ENCODE measurements at regions not wholly inside any gene's neighbourhood (a gene's known extent, or its start where the extent isn't known, plus 50 kb on each side); places are given as distances from the start of the nearest gene placed in this dataset.
"Not testable (repeated sequence)": the region's sequence is repeated elsewhere in the genome, so short reads cannot be mapped to it uniquely, and the experiment has no call there.

DNA sequence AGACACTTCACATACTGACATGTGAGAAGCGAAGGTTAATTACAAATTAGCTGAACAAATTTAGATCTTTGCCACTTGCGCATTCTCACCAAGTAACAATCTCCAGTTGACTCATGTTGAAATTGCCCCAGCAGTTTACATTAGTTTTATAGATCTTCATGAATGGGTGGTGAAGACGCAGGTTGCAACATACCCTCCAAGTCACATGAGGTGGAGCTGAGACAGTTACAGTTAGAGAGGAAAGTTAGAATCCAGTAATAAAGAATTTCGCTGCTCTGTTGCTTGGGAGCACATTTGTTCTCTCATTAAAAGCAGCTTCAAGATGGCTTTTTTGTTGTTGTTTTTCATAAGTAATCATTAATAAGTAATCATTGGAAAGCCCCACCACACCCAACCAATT, 119.7 kb downstream of the LAT start:
- H3K9ac ChIP-seq (ENCODE audit: insufficient read depth in 1 of 2, low read depth in 2 of 2, low read length in 2 of 2); H3K4me3 ChIP-seq; FAIRE-seq; BruUV-seq (replicated peaks); intact Hi-C loops (cut with micrococcal nuclease); POLR2A ChIA-PET; ATAC-seq; H3K9me3 ChIP-seq (replicated peaks; ENCODE audit: control insufficient read depth, insufficient read depth, low read depth, low read length); H3K79me2 ChIP-seq (ENCODE audit: control insufficient read depth, insufficient read depth, low read length); H2AFZ ChIP-seq (ENCODE audit: low read depth, low read length); DNase-seq (ENCODE audit: extremely low read depth in 1 of 4, low spot score in 3 of 4); CTCF ChIA-PET (ENCODE audit: low intra/inter-chr PET ratio); H3K36me3 ChIP-seq (ENCODE audit: control insufficient read depth, insufficient read depth, low read length); in situ Hi-C loops (cut with MboI); H4K20me1 ChIP-seq (replicated peaks; ENCODE audit: control insufficient read depth, insufficient read depth, low read length); H3K9me1 ChIP-seq (ENCODE audit: control insufficient read depth, insufficient read depth, low read length); H3K4me2 ChIP-seq (ENCODE audit: insufficient read depth, low read length); H3K27ac ChIP-seq (ENCODE audit: extremely low read depth, low read depth, low read length); H3K4me1 ChIP-seq (replicated peaks in 1 of 2; ENCODE audit: control insufficient read depth in 2 of 2, insufficient read depth in 2 of 2, low read length in 2 of 2): not testable (repeated sequence)
- peaks cover 5 to 14% of the 10 kb centered on the region in 2 experiments; a peak in 4 of 5 replicates for H3K27me3 ChIP-seq (ENCODE audit: control insufficient read depth in 2 of 2, insufficient read depth in 2 of 2, low read length in 2 of 2)
- WGBS (ENCODE audit: insufficient coverage, low coverage, missing lambda C conversion rate): 0% methylated on average over 2 of the region's 4 CpGs

- H2AFZ ChIP-seq (ENCODE audit: low read depth, low read length); intact Hi-C loops (cut with micrococcal nuclease): not testable (repeated sequence)
Measured at GRCh38 chr16:29097965-29098364, 113.1 kb downstream of the LAT start.

More at GRCh38 chr16:29097965-29098364, 113.1 kb downstream of the LAT start:
- H3K27ac ChIP-seq (ENCODE audit: extremely low read depth, low read depth, low read length); in situ Hi-C loops (cut with MboI); BruUV-seq (replicated peaks); POLR2A ChIA-PET; H4K20me1 ChIP-seq (replicated peaks; ENCODE audit: control insufficient read depth, insufficient read depth, low read length); H3K36me3 ChIP-seq (ENCODE audit: control insufficient read depth, insufficient read depth, low read length); H3K9me1 ChIP-seq (ENCODE audit: control insufficient read depth, insufficient read depth, low read length); H3K4me2 ChIP-seq (ENCODE audit: insufficient read depth, low read length); H3K4me1 ChIP-seq (replicated peaks in 1 of 2; ENCODE audit: control insufficient read depth in 2 of 2, insufficient read depth in 2 of 2, low read length in 2 of 2); H3K4me3 ChIP-seq; H3K79me2 ChIP-seq (ENCODE audit: control insufficient read depth, insufficient read depth, low read length); H3K9me3 ChIP-seq (replicated peaks; ENCODE audit: control insufficient read depth, insufficient read depth, low read depth, low read length); DNase-seq (ENCODE audit: extremely low read depth in 1 of 4, low spot score in 3 of 4); ATAC-seq; H3K9ac ChIP-seq (ENCODE audit: insufficient read depth in 1 of 2, low read depth in 2 of 2, low read length in 2 of 2); H3K27me3 ChIP-seq (ENCODE audit: control insufficient read depth in 2 of 2, insufficient read depth in 2 of 2, low read length in 2 of 2); FAIRE-seq; CTCF ChIA-PET (ENCODE audit: low intra/inter-chr PET ratio): not testable (repeated sequence)
- 0% methylated on average over 1 of the region's 3 CpGs for WGBS (ENCODE audit: insufficient coverage, low coverage, missing lambda C conversion rate)

Measured in K562 (cell line).